HG02884 (cell line): ENCODE measurements at regions not wholly inside any gene's neighbourhood (a gene's known extent, or its start where the extent isn't known, plus 50 kb on each side); places are given as distances from the start of the nearest gene placed in this dataset.

Experiments
- ATAC-seq: cut with Tn5 transposase; IDR thresholded peaks from one replicate; pipeline ENCODE4 v1.9.1; 2021; ENCODE audit warnings: mild to moderate bottlenecking, moderate library complexity; ENCODE audit not compliant: unreplicated experiment

- ATAC-seq = peak; percentile 95
Measured at GRCh38 chr10:111338805-111339204, 262.0 kb downstream of the ADRA2A start.

- ATAC-seq = no peak
Measured at GRCh38 chr10:111344804-111345203, 268.0 kb downstream of the ADRA2A start.

GRCh38 chr10:111347386-111348013, 270.7 kb downstream of the ADRA2A start:
- ATAC-seq = no peak

- no peak for ATAC-seq
Measured at GRCh38 chr10:111348076-111348475, 271.2 kb downstream of the ADRA2A start.

- ATAC-seq = no peak
Measured at GRCh38 chr10:111354859-111355258, 278.0 kb downstream of the ADRA2A start.

GRCh38 chr10:111356571-111356970, 279.7 kb downstream of the ADRA2A start:
- ATAC-seq = no peak

- ATAC-seq = no peak
Measured at GRCh38 chr10:111357859-111358258, 281.0 kb downstream of the ADRA2A start.

GRCh38 chr10:111360260-111360925, 283.6 kb downstream of the ADRA2A start:
- peak; percentile 94 for ATAC-seq

- no peak for ATAC-seq
Measured at GRCh38 chr10:111367531-111367930, 290.7 kb downstream of the ADRA2A start.

GRCh38 chr10:111370101-111370500, 293.3 kb downstream of the ADRA2A start:
- no peak for ATAC-seq

- no peak for ATAC-seq
Measured at GRCh38 chr10:111373696-111374095, 296.9 kb downstream of the ADRA2A start.

- no peak for ATAC-seq
Measured at GRCh38 chr10:111379534-111380187, 302.8 kb downstream of the ADRA2A start.

- ATAC-seq = no peak
Measured at GRCh38 chr10:111384556-111384955, 307.7 kb downstream of the ADRA2A start.

- ATAC-seq = no peak
Measured at GRCh38 chr10:111390813-111391563, 314.2 kb downstream of the ADRA2A start.

GRCh38 chr10:111392159-111392558, 315.3 kb downstream of the ADRA2A start:
- ATAC-seq = no peak

- ATAC-seq = no peak
Measured at GRCh38 chr10:111392910-111393309, 316.1 kb downstream of the ADRA2A start.

- ATAC-seq = no peak
Measured at GRCh38 chr10:111410740-111411139, 333.9 kb downstream of the ADRA2A start.

GRCh38 chr10:111425459-111425858, 348.6 kb downstream of the ADRA2A start:
- no peak for ATAC-seq

- ATAC-seq = no peak
Measured at GRCh38 chr10:111429288-111430028, 352.6 kb downstream of the ADRA2A start.

- no peak for ATAC-seq
Measured at GRCh38 chr10:111430070-111430469, 353.2 kb downstream of the ADRA2A start.

GRCh38 chr10:111432588-111432987, 355.8 kb downstream of the ADRA2A start:
- no peak for ATAC-seq
